Naive thymus-derived CD4-positive, alpha-beta T cell (primary cell): ENCODE measurements at regions not wholly inside any gene's neighbourhood (a gene's known extent, or its start where the extent isn't known, plus 50 kb on each side); places are given as distances from the start of the nearest gene placed in this dataset.

Experiments used
- ATAC-seq: fragments of 150-1000 bp; cut with Tn5 transposase; 2 replicates; pipeline ENCODE4 v1.10.0; 2021; ENCODE audit warnings: mild to moderate bottlenecking, moderate library complexity
- CTCF ChIA-PET: fragments of 350-600 bp; sonication (Branson Sonifier 250); formaldehyde crosslinking; loops from one replicate; lab custom pipeline; 2021; ENCODE audit warnings: antibody characterized with exemption; lab: Charles Lee
- POLR2A ChIA-PET: fragments of 350-600 bp; sonication (Branson Sonifier 250); formaldehyde crosslinking; loops from one replicate; lab custom pipeline; 2021; ENCODE audit warnings: antibody characterized with exemption, inconsistent platforms; lab: Charles Lee
- DNase-seq, 9 donors: peaks; one replicate each; pipeline versions ENCODE4 v3.0.0 to v3.0.0-alpha.2; 2020 to 2022; ENCODE audit warnings: mixed read lengths in 1 of 9
- H3K27ac ChIP-seq: one replicate; pipeline ENCODE4 v1.7.0; 2013; ENCODE audit warnings: mild to moderate bottlenecking, low read depth, low read length, moderate library complexity
- H3K27me3 ChIP-seq, 2 donors: one replicate each; pipeline ENCODE4 v1.7.0; 2013; ENCODE audit warnings: low read length in 2 of 2, mild to moderate bottlenecking in 2 of 2, moderate library complexity in 2 of 2; ENCODE audit not compliant: control insufficient read depth in 2 of 2, insufficient read depth in 2 of 2
- H3K36me3 ChIP-seq, 3 experiments: 1 replicate in 2 of 3; 2 replicates in 1 of 3; pipeline ENCODE4 v1.7.0; 2013; ENCODE audit warnings: low read length in 3 of 3, mild to moderate bottlenecking in 3 of 3, moderate library complexity in 1 of 3; ENCODE audit not compliant: insufficient read depth in 3 of 3, control insufficient read depth in 2 of 3
- H3K4me1 ChIP-seq, 2 donors: one replicate each; pipeline ENCODE4 v1.7.0; 2013; ENCODE audit warnings: low read length in 2 of 2, mild to moderate bottlenecking in 2 of 2, moderate library complexity in 1 of 2; ENCODE audit not compliant: control insufficient read depth in 2 of 2, insufficient read depth in 2 of 2
- H3K4me3 ChIP-seq: 2 replicates; pipeline ENCODE4 v1.7.0; 2013; ENCODE audit warnings: mild to moderate bottlenecking, low read length
- H3K9me3 ChIP-seq, 3 experiments: 1 replicate in 2 of 3; 2 replicates in 1 of 3; pipeline ENCODE4 v1.7.0; 2013; ENCODE audit warnings: low read length in 3 of 3; ENCODE audit not compliant: control insufficient read depth in 2 of 3
- H3K27ac Mint-ChIP-seq, 9 donors: one replicate each; pipeline ENCODE4 v1.8.0; 2020 to 2022; ENCODE audit warnings: mixed read lengths in 9 of 9, mild to moderate bottlenecking in 8 of 9, moderate library complexity in 5 of 9, inconsistent platforms in 2 of 9
- H3K27me3 Mint-ChIP-seq, 5 donors: one replicate each; pipeline ENCODE4 v1.8.0; 2021 to 2022; ENCODE audit warnings: mixed read lengths in 5 of 5, mild to moderate bottlenecking in 1 of 5
- H3K36me3 Mint-ChIP-seq, 5 donors: one replicate each; pipeline ENCODE4 v1.8.0; 2020 to 2022; ENCODE audit warnings: mixed read lengths in 5 of 5, mild to moderate bottlenecking in 3 of 5, inconsistent platforms in 1 of 5
- H3K4me1 Mint-ChIP-seq, 7 donors: one replicate each; pipeline ENCODE4 v1.8.0; 2020 to 2022; ENCODE audit warnings: mixed read lengths in 7 of 7, mild to moderate bottlenecking in 3 of 7, inconsistent platforms in 1 of 7
- H3K4me3 Mint-ChIP-seq, 10 donors: one replicate each; pipeline ENCODE4 v1.8.0; 2020 to 2022; ENCODE audit warnings: mild to moderate bottlenecking in 10 of 10, mixed read lengths in 10 of 10, moderate library complexity in 6 of 10, inconsistent platforms in 2 of 10
- H3K9me3 Mint-ChIP-seq, 11 donors: one replicate each; pipeline ENCODE4 v1.8.0; 2020 to 2022; ENCODE audit warnings: mixed read lengths in 11 of 11, mild to moderate bottlenecking in 4 of 11, inconsistent platforms in 1 of 11, moderate library complexity in 1 of 11
- intact Hi-C, 2 donors: fragments of 100-400 bp; cut with micrococcal nuclease; formaldehyde crosslinking; loops; one replicate each; pipeline ENCODE4 v1.15.1; 2023

DNA sequence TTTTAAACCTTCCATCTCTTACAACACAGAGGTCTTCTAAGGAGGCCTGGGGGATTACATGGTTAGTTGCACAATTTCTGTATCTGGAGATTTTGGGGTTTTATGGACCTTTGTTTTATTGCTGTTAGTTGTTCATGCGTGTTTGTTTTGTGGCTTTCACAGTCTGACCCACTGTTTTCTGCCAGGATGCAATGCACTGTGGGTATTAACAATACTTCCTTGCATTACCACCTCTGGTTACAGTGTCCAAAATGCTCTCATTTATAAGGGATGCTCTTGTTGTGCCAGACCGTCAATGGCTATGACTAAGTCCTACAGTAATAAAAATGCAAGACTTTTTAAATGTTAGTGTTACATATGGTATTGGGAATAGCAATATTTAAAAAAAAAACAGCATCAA is 730.2 kb downstream of the KCTD8 start:
- Histone ChIP-seq H3K9me3 (no peaks in the 10 kb centered on the region), H3K27me3 (no peaks in the 10 kb centered on the region), H3K4me3 (no peak overlapping the region), H3K4me1 (no peaks in the 10 kb centered on the region), H3K27ac (no peak overlapping the region), H3K36me3 (no peaks in the 10 kb centered on the region)
- ChIA-PET POLR2A (no interaction called here), CTCF (no interaction called here)
- Mint-ChIP-seq H3K36me3 (no peaks in the 10 kb centered on the region), H3K27me3 (no peaks in the 10 kb centered on the region), H3K27ac (no peak overlapping the region), H3K4me1 (no peaks in the 10 kb centered on the region), H3K4me3 (no peak overlapping the region), H3K9me3 (peaks cover 0 to 8% (median 2%) of the 10 kb centered on the region in 11 donors)
- no peak for DNase-seq
- intact Hi-C loops = no loop called here
- no peak for ATAC-seq

DNA sequence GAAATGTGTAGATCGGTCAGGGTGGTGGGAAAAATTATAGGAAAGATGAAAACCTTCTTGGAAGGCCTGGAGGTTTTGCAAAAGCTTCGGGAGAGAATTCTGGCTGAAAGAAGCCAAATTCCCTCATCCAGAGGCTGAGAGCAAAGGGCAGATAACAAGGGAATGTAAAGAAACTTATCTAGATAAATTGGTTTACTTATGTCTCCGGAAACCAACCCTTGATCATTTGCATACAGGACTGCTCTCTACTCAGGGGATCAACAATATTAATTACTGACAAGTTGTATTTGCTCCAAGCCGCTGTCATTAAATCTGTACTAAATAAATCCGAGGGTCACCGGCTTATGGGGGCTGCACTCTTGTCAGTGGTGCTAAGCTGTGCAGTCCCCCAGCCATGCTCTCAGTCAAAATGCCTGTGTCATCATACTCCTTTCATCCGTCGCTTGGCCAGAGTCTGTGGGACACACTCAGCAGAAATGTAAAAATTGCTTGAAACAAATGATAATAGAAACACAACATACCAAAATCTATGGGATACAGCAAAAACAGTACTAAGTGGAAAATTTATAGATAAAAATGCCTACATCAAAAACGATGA is 715.7 kb downstream of the KCTD8 start:
- no peaks in the 10 kb centered on the region for H3K27me3 Mint-ChIP-seq
- intact Hi-C loops = no loop called here
- POLR2A ChIA-PET = no interaction called here

DNA sequence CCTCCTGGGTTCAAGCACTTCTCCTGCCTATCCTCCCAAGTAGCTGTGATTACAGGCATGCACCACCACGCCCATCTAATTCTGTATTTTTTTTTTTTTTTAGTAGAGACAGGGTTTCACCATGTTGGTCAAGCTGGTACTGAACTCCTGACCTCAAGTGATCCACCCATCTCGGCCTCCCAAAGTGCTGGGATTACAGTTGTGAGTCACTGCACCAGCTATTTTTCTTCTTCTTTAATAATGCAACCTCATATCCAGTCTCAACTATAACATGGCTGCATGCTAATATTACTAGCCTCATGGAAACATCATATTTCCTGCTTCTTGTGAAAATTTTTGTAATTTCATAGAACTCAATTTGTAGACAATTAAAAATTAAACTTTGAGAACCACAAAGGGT is 706.5 kb downstream of the KCTD8 start:
- POLR2A ChIA-PET = no interaction called here
- Mint-ChIP-seq H3K9me3 (peaks cover 0 to 16% (median 4%) of the 10 kb centered on the region in 11 donors), H3K4me1 (no peaks in the 10 kb centered on the region), H3K36me3 (no peaks in the 10 kb centered on the region), H3K4me3 (no peak overlapping the region), H3K27ac (no peak overlapping the region), H3K27me3 (no peaks in the 10 kb centered on the region)
- DNase-seq (no peak), ATAC-seq (no peak)
- Histone ChIP-seq H3K9me3 (no peaks in the 10 kb centered on the region), H3K27ac (no peak overlapping the region), H3K4me3 (no peak overlapping the region), H3K27me3 (no peaks in the 10 kb centered on the region), H3K4me1 (no peaks in the 10 kb centered on the region), H3K36me3 (no peaks in the 10 kb centered on the region)
- intact Hi-C loops = loop anchor here in 1 of 2 donors (10.0 kb wide), 1 partner anchor 63 kb away; no protein-coding TSS in a partner anchor
- CTCF ChIA-PET = no interaction called here

More for the DNA sequence above, 715.7 kb downstream of the KCTD8 start:
- Histone ChIP-seq H3K36me3 (no peaks in the 10 kb centered on the region), H3K4me1 (no peaks in the 10 kb centered on the region), H3K9me3 (peaks cover 0 to 4% (median 0%) of the 10 kb centered on the region in 3 experiments), H3K27me3 (no peaks in the 10 kb centered on the region), H3K27ac (no peak overlapping the region), H3K4me3 (no peak overlapping the region)
- DNase-seq = no peak
- Mint-ChIP-seq H3K9me3 (peaks cover 0 to 35% (median 9%) of the 10 kb centered on the region in 11 donors), H3K27ac (no peak overlapping the region), H3K4me3 (no peak overlapping the region), H3K4me1 (no peaks in the 10 kb centered on the region), H3K36me3 (no peaks in the 10 kb centered on the region)
- CTCF ChIA-PET = no interaction called here
- ATAC-seq = no peak

DNA sequence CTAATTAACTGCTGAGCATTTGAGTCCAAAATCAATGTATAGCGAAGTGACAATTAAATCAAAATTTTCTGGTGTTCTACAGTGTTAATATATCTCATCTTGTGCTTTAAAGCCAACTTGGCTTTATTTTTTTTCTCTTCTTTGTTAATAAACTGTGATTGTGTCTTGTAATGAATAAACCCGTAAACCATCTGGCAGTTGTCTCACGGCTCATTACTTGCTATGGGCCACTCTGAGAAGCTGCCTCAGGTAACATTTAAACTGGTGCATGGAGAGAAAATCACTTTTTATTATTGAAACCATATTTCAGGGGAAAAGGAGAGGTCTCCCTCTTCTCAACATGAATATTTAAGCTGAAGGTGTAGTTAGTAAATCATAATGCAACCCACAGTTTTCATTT is 694.0 kb downstream of the KCTD8 start:
- no peak overlapping the region for H3K27ac Mint-ChIP-seq
- H3K4me3 Mint-ChIP-seq = no peak overlapping the region
- H3K27me3 ChIP-seq = no peaks in the 10 kb centered on the region
- no peak overlapping the region for H3K4me3 ChIP-seq
- H3K27ac ChIP-seq = no peak overlapping the region
- no peak for DNase-seq
- H3K4me1 ChIP-seq = no peaks in the 10 kb centered on the region
- intact Hi-C loops = no loop called here
- H3K9me3 ChIP-seq = no peaks in the 10 kb centered on the region
- no peaks in the 10 kb centered on the region for H3K36me3 ChIP-seq
- ChIA-PET POLR2A (no interaction called here), CTCF (no interaction called here)
- H3K27me3 Mint-ChIP-seq = no peaks in the 10 kb centered on the region
- peaks cover 0 to 32% (median 5%) of the 10 kb centered on the region in 11 donors for H3K9me3 Mint-ChIP-seq
- H3K4me1 Mint-ChIP-seq = no peaks in the 10 kb centered on the region
- no peak for ATAC-seq
- H3K36me3 Mint-ChIP-seq = no peaks in the 10 kb centered on the region

DNA sequence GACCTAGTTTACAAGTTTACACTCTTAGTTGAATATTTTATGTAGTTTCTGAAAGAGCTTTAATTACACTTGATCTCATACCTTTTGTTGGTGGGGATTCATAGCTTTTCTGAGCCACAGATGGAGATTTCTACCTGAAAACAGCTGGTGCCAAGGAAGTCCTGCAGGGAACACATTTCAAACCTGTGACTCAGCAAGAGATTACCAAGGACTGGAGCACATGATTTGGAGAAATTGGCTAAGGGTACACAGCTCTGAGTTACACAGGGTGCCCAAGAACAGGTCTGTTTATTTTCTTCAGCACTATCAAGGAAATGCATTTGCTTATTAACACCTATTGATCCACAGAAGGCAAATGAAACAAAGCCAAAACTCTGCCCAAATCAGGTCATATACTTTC is 691.5 kb downstream of the KCTD8 start:
- no peaks in the 10 kb centered on the region for H3K9me3 ChIP-seq
- H3K36me3 ChIP-seq = no peaks in the 10 kb centered on the region
- H3K9me3 Mint-ChIP-seq = peaks cover 0 to 22% (median 6%) of the 10 kb centered on the region in 11 donors
- no peak overlapping the region for H3K27ac ChIP-seq
- H3K27me3 ChIP-seq = no peaks in the 10 kb centered on the region
- H3K4me1 Mint-ChIP-seq = no peaks in the 10 kb centered on the region
- CTCF ChIA-PET = no interaction called here
- no peaks in the 10 kb centered on the region for H3K27me3 Mint-ChIP-seq
- DNase-seq (no peak), ATAC-seq (no peak)
- POLR2A ChIA-PET = no interaction called here
- no peaks in the 10 kb centered on the region for H3K4me1 ChIP-seq
- H3K4me3 ChIP-seq = no peak overlapping the region
- no peaks in the 10 kb centered on the region for H3K36me3 Mint-ChIP-seq
- intact Hi-C loops = no loop called here
- no peak overlapping the region for H3K4me3 Mint-ChIP-seq
- no peak overlapping the region for H3K27ac Mint-ChIP-seq

DNA sequence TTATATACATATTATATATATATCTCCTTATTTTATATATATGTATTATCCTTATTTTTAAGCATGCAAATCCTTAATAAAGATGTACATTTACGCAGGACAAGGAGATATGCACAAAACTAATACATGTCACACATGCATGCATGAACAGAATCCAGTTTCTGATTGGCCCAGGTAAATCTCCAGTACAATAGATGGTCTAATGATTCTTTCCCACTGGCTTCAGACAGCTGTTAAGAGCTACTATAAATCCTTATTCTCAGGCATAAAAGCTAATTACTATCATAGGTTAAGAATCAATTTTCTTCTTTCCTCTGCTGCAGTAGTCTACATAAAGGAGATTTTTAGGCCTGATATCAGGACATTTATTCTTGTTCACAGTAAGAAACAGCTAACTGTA is 689.8 kb downstream of the KCTD8 start:
- no peak overlapping the region for H3K27ac ChIP-seq
- no peaks in the 10 kb centered on the region for H3K4me1 ChIP-seq
- Mint-ChIP-seq H3K4me1 (no peaks in the 10 kb centered on the region), H3K27me3 (no peaks in the 10 kb centered on the region), H3K9me3 (peaks cover 0 to 14% (median 2%) of the 10 kb centered on the region in 11 donors), H3K36me3 (no peaks in the 10 kb centered on the region), H3K27ac (no peak overlapping the region), H3K4me3 (no peak overlapping the region)
- H3K36me3 ChIP-seq = no peaks in the 10 kb centered on the region
- intact Hi-C loops = no loop called here
- no peaks in the 10 kb centered on the region for H3K27me3 ChIP-seq
- CTCF ChIA-PET = no interaction called here
- H3K4me3 ChIP-seq = no peak overlapping the region
- POLR2A ChIA-PET = no interaction called here
- no peak for DNase-seq
- no peak for ATAC-seq
- H3K9me3 ChIP-seq = no peaks in the 10 kb centered on the region

DNA sequence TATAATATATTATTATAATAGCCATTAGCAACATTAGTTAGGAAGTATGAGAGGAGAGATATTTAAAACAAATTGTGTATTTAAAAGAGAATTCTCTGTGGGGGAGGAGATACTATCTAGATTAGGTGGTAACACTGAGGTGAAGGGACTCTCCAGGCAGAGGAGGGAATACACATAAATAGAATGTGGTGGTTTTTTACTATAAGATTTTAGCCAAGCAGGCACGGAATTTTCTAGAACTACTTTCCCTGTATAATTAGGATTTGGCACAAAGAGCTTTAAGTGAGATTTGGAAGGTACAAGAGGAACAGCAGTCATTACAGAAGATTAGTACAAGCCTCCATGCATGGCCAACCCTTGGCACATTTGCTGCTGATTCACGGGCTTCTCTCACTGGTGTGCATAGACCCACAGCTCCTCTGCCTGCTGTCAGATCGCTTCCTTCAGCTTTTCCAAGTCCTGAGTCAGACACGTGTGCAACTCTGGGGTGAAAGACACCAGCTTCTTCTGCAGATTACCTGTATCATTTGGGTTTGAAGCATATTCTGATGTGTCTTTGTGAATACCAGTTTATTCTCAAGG is 685.5 kb downstream of the KCTD8 start:
- H3K36me3 ChIP-seq = no peaks in the 10 kb centered on the region
- intact Hi-C loops = no loop called here
- no peaks in the 10 kb centered on the region for H3K4me1 Mint-ChIP-seq
- H3K27me3 ChIP-seq = no peaks in the 10 kb centered on the region
- no peaks in the 10 kb centered on the region for H3K4me1 ChIP-seq
- POLR2A ChIA-PET = no interaction called here
- H3K4me3 ChIP-seq = no peak overlapping the region
- no peak overlapping the region for H3K27ac ChIP-seq
- no peaks in the 10 kb centered on the region for H3K36me3 Mint-ChIP-seq
- no peak for DNase-seq
- H3K27me3 Mint-ChIP-seq = no peaks in the 10 kb centered on the region
- CTCF ChIA-PET = no interaction called here
- peaks cover 0 to 11% (median 5%) of the 10 kb centered on the region in 11 donors for H3K9me3 Mint-ChIP-seq
- no peak overlapping the region for H3K4me3 Mint-ChIP-seq
- ATAC-seq = no peak
- H3K27ac Mint-ChIP-seq = no peak overlapping the region
- no peaks in the 10 kb centered on the region for H3K9me3 ChIP-seq
